ENCODE measurements at regions not wholly inside any gene's neighbourhood (a gene's known extent, or its start where the extent isn't known, plus 50 kb on each side); places are given as distances from the start of the nearest gene placed in this dataset.

DNA sequence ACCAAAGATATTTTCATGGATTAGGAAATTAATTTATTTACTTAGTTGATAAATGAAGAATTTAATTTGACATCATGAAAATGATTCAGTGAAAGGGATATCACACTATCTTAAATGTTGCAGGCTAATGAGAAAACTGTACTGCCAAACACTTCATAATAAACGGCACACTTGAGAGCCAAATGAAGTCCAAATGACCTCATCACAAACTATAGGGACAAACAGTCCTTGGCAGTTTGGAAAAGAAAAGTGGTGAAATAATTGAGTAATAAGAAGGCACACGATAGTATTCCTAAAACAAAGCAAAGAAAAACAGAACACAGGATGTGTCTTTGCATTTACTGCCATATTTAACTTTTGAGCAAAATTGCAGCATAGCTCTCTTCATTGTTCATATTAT, 116.9 kb upstream of the TLR4 start:
- TF ChIP-seq, protein P1, sequence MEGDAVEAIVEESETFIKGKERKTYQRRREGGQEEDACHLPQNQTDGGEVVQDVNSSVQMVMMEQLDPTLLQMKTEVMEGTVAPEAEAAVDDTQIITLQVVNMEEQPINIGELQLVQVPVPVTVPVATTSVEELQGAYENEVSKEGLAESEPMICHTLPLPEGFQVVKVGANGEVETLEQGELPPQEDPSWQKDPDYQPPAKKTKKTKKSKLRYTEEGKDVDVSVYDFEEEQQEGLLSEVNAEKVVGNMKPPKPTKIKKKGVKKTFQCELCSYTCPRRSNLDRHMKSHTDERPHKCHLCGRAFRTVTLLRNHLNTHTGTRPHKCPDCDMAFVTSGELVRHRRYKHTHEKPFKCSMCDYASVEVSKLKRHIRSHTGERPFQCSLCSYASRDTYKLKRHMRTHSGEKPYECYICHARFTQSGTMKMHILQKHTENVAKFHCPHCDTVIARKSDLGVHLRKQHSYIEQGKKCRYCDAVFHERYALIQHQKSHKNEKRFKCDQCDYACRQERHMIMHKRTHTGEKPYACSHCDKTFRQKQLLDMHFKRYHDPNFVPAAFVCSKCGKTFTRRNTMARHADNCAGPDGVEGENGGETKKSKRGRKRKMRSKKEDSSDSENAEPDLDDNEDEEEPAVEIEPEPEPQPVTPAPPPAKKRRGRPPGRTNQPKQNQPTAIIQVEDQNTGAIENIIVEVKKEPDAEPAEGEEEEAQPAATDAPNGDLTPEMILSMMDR (IDR thresholded peaks at IDR 0.05; ENCODE audit: borderline replicate concordance, insufficient read depth, low read depth, low read length) = no peak
- H3K4me3 ChIP-seq (ENCODE audit: low read depth, low read length) = no peak overlapping the region

DNA sequence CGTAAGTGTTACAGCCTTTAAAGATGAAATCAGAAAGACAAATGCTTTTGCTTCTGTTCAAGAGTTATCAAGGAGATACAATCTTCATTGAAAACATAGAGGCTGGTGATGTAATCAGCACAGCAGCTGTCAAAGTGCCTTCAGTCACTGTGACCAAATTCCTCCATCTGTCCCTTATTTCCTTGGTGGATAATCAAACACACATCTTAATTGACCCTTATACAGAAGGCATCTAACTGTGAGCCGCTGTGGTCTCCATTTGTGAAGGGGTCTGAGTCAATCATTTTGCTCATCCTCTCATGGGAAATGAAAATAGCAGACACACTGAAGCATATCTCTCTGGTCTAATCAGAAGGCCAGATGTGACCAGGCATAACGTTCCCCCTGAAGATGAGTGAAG, 130.1 kb upstream of the TLR4 start:
- TF ChIP-seq, protein P1 (IDR thresholded peaks at IDR 0.05; ENCODE audit: borderline replicate concordance, insufficient read depth, low read depth, low read length) = no peak

DNA sequence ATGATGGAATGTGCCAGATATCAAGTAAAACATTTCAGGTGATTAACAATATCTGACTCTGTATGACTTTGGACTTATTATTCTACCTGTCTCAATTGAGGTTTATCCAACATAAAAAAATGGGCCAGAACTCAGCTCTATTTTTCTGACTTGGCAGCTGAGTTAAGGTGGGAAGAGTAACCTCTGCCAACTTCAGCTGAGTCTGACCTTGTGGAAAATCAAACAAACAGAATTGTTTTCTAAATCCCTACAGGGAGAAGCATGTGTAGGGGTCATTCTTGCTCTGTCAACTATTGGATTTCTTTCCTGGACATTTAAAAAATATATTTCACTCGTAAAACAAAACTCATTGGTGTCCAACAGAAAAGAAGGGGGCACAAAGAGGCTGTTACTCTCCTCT, 139.4 kb upstream of the TLR4 start:
- TF ChIP-seq, protein P1 (IDR thresholded peaks at IDR 0.05; ENCODE audit: borderline replicate concordance, insufficient read depth, low read depth, low read length) = no peak

More for the DNA sequence above, 130.1 kb upstream of the TLR4 start:
- no peak overlapping the region for H3K4me3 ChIP-seq (ENCODE audit: low read depth, low read length)

DNA sequence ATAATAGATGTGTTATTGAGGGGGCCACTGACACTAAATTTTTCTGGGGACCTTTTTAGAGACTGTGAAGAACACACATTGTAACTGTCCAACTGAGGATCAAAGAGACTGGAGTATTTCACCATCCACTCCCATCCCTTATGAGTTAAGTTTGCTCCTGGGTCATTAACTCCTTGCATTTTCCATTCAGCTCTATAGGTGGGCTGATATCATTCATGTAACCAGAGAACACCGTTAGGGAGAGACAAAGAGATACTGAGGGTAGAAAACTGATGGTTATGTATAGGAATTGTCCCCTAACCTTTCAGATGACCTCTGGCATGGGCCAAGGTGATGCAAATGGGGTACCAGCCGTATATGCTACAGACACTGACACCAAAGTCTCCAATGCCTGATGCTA, 142.4 kb upstream of the TLR4 start:
- no peak overlapping the region for H3K4me3 ChIP-seq (ENCODE audit: low read depth, low read length)
- TF ChIP-seq, protein P1 (IDR thresholded peaks at IDR 0.05; ENCODE audit: borderline replicate concordance, insufficient read depth, low read depth, low read length) = no peak

More for the DNA sequence above, 139.4 kb upstream of the TLR4 start:
- H3K4me3 ChIP-seq (ENCODE audit: low read depth, low read length) = no peak overlapping the region

DNA sequence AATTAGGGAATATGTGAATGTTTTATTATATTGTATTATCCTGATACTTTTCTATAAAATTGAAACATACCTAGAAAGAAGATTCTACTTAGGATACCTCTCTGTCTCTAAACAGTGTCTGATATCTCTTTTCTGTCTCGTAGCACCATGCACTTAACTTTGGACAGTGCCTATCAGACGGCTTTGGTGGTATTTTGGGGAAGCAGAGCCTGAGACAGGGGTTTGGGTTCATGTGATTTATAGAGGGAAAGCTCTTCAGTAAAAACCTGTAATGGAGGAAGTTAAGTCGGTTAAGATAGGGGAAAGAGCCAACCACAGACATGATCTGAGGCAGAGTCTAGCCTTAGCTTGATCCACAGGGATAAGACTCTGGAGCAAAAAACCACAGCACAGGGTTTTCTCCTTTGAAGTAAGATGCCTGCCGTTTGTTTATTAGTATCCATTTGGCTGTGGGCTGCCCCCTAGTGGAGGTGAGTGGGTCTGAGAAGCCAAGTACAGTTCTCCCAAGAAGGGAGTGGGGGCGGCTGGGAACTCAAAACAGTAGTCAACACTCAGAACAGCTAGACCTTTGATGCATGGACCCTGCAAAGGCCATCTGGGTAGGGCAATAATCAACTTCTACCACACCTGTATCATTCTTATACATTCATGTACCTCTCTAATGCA, 141.2 kb upstream of the ASTN2 start:
- H3K4me3 ChIP-seq (ENCODE audit: low read depth, low read length) = no peak overlapping the region
- TF ChIP-seq, protein P1 (IDR thresholded peaks at IDR 0.05; ENCODE audit: borderline replicate concordance, insufficient read depth, low read depth, low read length) = peak; percentile 76

DNA sequence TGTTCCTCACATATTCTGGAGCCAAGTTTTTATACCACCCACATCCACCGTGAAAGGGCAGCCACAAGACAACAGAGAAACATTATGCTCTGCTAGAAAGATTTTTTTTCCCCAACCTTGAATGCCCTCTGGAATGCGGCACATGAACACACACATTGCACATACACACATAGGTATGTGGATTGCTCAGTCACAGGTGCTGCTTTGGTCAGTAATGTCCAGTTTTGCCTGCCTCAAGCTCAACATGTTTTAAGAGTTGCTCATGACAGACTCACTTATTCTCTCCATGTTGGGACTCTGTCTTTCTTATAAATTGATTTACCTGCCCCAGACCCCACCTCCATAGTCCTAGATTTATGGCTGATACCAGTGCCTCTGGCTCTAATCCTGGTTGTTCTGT, 138.0 kb upstream of the ASTN2 start:
- TF ChIP-seq, protein P1 (IDR thresholded peaks at IDR 0.05; ENCODE audit: borderline replicate concordance, insufficient read depth, low read depth, low read length) = no peak
- no peak overlapping the region for H3K4me3 ChIP-seq (ENCODE audit: low read depth, low read length)

DNA sequence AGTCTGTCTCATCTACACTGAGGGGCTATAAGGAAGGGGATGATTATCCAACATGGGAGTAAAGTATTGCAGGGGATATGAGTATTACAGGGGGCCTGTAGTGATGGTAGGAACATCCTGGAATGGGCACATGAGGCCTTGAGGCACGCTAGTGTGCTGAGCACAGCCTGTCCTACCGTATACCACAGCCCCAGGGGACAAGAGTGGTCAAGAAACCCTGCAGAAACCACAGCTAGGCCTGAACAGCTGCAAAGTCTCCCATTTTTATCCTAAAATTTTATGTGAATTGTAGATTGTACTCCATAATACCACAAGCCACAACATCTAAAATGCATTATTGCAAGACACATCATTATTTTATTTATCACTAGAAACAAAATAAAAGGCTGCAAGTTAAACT, 136.3 kb upstream of the ASTN2 start:
- TF ChIP-seq, protein P1 (IDR thresholded peaks at IDR 0.05; ENCODE audit: borderline replicate concordance, insufficient read depth, low read depth, low read length) = no peak
- H3K4me3 ChIP-seq (ENCODE audit: low read depth, low read length) = no peak overlapping the region
